ENCODE measurements at regions not wholly inside any gene's neighbourhood (a gene's known extent, or its start where the extent isn't known, plus 50 kb on each side); places are given as distances from the start of the nearest gene placed in this dataset.

- no peaks in the 10 kb centered on the region for H3K27me3 ChIP-seq (ENCODE audit: insufficient read depth, low read depth, severe bottlenecking)
- no peak overlapping the region for H3K4me3 ChIP-seq (ENCODE audit: low read depth, low read length)
- no peak for DNase-seq
- H3K36me3 ChIP-seq, result no peaks in the 10 kb centered on the region
- H3K27ac ChIP-seq, result no peak overlapping the region
- no peaks in the 10 kb centered on the region for H3K9me3 ChIP-seq (ENCODE audit: severe bottlenecking)
- TF ChIP-seq, protein P1, sequence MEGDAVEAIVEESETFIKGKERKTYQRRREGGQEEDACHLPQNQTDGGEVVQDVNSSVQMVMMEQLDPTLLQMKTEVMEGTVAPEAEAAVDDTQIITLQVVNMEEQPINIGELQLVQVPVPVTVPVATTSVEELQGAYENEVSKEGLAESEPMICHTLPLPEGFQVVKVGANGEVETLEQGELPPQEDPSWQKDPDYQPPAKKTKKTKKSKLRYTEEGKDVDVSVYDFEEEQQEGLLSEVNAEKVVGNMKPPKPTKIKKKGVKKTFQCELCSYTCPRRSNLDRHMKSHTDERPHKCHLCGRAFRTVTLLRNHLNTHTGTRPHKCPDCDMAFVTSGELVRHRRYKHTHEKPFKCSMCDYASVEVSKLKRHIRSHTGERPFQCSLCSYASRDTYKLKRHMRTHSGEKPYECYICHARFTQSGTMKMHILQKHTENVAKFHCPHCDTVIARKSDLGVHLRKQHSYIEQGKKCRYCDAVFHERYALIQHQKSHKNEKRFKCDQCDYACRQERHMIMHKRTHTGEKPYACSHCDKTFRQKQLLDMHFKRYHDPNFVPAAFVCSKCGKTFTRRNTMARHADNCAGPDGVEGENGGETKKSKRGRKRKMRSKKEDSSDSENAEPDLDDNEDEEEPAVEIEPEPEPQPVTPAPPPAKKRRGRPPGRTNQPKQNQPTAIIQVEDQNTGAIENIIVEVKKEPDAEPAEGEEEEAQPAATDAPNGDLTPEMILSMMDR (IDR thresholded peaks at IDR 0.05; ENCODE audit: low read depth, low read length), result no peak
These were observed 82.4 kb upstream of the WSCD2 start for GRCh38 chr12:108046650-108047049.

- no peaks in the 10 kb centered on the region for H3K27me3 ChIP-seq (ENCODE audit: insufficient read depth, low read depth, severe bottlenecking)
- no peaks in the 10 kb centered on the region for H3K9me3 ChIP-seq (ENCODE audit: severe bottlenecking)
- TF ChIP-seq, protein P1 (IDR thresholded peaks at IDR 0.05; ENCODE audit: low read depth, low read length), result no peak
- H3K36me3 ChIP-seq, result no peaks in the 10 kb centered on the region
- no peak overlapping the region for H3K4me3 ChIP-seq (ENCODE audit: low read depth, low read length)
- DNase-seq, result no peak
- no peak overlapping the region for H3K27ac ChIP-seq
These were observed 82.0 kb upstream of the WSCD2 start for GRCh38 chr12:108047071-108047550.

DNA sequence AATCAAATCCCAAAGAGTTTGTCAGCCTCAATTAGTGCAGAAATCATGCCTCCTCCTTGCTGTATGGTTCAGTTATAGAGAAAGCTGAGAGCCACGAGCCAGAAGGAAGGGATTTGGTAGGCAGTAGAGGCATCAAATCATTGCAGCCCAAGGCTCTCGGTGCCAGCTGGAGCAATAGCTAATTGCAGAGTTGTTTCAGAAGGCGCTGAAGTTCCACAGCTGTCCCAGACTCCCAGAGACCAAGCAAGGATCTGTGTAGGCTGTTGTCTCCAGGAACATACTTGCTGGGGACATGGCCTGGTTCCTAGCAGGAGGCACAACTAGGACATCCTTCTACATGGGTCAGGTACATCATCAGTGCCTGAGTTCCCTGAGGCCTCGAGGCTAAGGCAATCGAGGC, 80.4 kb upstream of the WSCD2 start:
- Histone ChIP-seq H3K36me3 (no peaks in the 10 kb centered on the region), H3K4me3 (ENCODE audit: low read depth, low read length) (no peak overlapping the region), H3K9me3 (ENCODE audit: severe bottlenecking) (no peaks in the 10 kb centered on the region), H3K27me3 (ENCODE audit: insufficient read depth, low read depth, severe bottlenecking) (no peaks in the 10 kb centered on the region), H3K27ac (no peak overlapping the region)
- TF ChIP-seq, protein P1 (IDR thresholded peaks at IDR 0.05; ENCODE audit: low read depth, low read length), result no peak
- DNase-seq, result no peak

DNA sequence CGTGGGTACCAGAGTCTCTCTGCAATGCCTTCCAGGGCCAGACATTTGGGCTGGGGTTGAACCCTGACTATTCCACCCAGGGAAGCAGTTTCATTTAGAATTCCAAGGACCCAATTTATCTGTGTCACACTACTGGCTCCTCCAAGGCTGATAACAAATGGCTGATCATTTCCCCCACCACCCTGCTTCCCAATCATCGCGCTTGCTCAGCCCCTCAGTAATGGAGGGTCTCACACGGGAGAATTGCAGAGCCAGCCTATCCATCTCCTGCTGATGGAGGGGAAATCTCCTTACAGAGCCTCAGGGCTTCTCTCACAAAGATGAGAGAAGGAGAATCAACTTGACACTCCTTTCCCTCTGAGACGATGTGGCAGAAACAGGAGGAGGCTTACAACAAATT, 78.4 kb upstream of the WSCD2 start:
- H3K4me3 ChIP-seq (ENCODE audit: low read depth, low read length), result no peak overlapping the region
- TF ChIP-seq, protein P1 (IDR thresholded peaks at IDR 0.05; ENCODE audit: low read depth, low read length), result no peak
- no peaks in the 10 kb centered on the region for H3K27me3 ChIP-seq (ENCODE audit: insufficient read depth, low read depth, severe bottlenecking)
- H3K9me3 ChIP-seq (ENCODE audit: severe bottlenecking), result no peaks in the 10 kb centered on the region
- H3K36me3 ChIP-seq, result no peaks in the 10 kb centered on the region
- DNase-seq, result no peak
- no peak overlapping the region for H3K27ac ChIP-seq

DNA sequence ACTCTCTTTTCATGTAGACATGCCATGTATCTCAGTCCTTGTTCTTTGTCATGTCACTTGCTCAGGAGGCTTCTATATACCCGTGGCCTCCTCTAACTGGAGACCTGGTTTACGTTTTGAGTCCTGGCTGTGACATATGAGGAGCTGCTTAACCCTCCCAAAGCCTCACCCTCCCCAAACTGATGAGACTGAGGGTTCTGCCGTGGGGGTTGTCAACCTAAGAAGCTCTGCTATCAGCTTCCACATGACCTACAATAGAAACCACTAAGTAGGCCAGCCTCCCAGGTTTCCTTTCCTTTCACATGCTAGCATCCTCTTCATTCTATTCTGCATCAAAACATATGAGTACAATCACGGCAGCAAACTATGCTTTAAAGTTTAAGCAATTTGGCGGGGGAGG, 76.8 kb upstream of the WSCD2 start:
- TF ChIP-seq, protein P1 (IDR thresholded peaks at IDR 0.05; ENCODE audit: low read depth, low read length), result no peak
- H3K27ac ChIP-seq, result no peak overlapping the region
- no peaks in the 10 kb centered on the region for H3K27me3 ChIP-seq (ENCODE audit: insufficient read depth, low read depth, severe bottlenecking)
- H3K9me3 ChIP-seq (ENCODE audit: severe bottlenecking), result no peaks in the 10 kb centered on the region
- no peak overlapping the region for H3K4me3 ChIP-seq (ENCODE audit: low read depth, low read length)
- DNase-seq, result no peak
- H3K36me3 ChIP-seq, result no peaks in the 10 kb centered on the region

DNA sequence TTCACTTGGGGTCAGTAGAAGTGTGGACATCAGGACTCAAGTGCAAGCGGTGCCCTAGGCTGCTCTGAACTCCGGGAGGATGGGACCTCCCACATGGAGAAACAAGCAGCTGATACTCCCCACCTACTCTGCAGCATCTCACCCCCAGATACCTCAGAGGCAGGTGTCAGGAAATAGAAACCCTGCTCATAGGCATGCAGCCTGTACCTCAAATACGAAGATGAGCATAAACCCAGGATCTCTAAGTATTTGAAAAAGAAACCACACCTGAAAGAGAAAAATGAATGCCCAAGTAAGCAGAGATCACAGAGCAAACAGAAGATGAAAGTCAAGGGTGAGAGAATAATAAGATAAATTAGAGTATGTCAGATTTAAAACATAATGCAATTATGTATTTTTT, 75.6 kb upstream of the WSCD2 start:
- Histone ChIP-seq H3K9me3 (ENCODE audit: severe bottlenecking) (no peaks in the 10 kb centered on the region), H3K27me3 (ENCODE audit: insufficient read depth, low read depth, severe bottlenecking) (no peaks in the 10 kb centered on the region)
- DNase-seq, result no peak

More for the DNA sequence above, 75.6 kb upstream of the WSCD2 start:
- TF ChIP-seq, protein P1 (IDR thresholded peaks at IDR 0.05; ENCODE audit: low read depth, low read length), result no peak
- no peaks in the 10 kb centered on the region for H3K36me3 ChIP-seq
- H3K27ac ChIP-seq, result no peak overlapping the region
- no peak overlapping the region for H3K4me3 ChIP-seq (ENCODE audit: low read depth, low read length)
